DOHH2 (cell line): ENCODE measurements at regions not wholly inside any gene's neighbourhood (a gene's known extent, or its start where the extent isn't known, plus 50 kb on each side); places are given as distances from the start of the nearest gene placed in this dataset.

Experiments
- H3F3A ChIP-seq: fragments of 200-600 bp; sonication (generic), shearing (Covaris generic); 2 replicates; pipeline ENCODE4 v1.6.0; 2016; ENCODE audit warnings: antibody characterized with exemption, mild to moderate bottlenecking; ENCODE audit not compliant: control insufficient read depth, insufficient read depth
- H3K27ac ChIP-seq: fragments of 200-600 bp; sonication (generic); 2 replicates; pipeline ENCODE4 v1.5.1; 2014; ENCODE audit warnings: low read depth, mild to moderate bottlenecking, low read length, moderate library complexity
- H3K27me3 ChIP-seq: fragments of 200-600 bp; sonication (generic); 2 replicates; pipeline ENCODE4 v1.6.1; 2014; ENCODE audit warnings: mild to moderate bottlenecking, low read length, mixed read lengths; ENCODE audit not compliant: control insufficient read depth
- H3K36me3 ChIP-seq: fragments of 200-600 bp; sonication (generic); 2 replicates; pipeline ENCODE4 v1.6.1; 2014; ENCODE audit warnings: mild to moderate bottlenecking, low read length, moderate library complexity, mixed read lengths; ENCODE audit not compliant: control insufficient read depth
- H3K4me1 ChIP-seq: fragments of 200-600 bp; sonication (generic); 2 replicates; pipeline ENCODE4 v1.6.1; 2014; ENCODE audit warnings: mild to moderate bottlenecking, low read length, mixed read lengths; ENCODE audit not compliant: control insufficient read depth
- H3K4me2 ChIP-seq: fragments of 200-600 bp; sonication (generic); 2 replicates; pipeline ENCODE4 v1.6.0; 2014; ENCODE audit warnings: mild to moderate bottlenecking, low read length, moderate library complexity
- H3K4me3 ChIP-seq: fragments of 200-600 bp; sonication (generic); 2 replicates; pipeline ENCODE4 v1.5.1; 2014; ENCODE audit warnings: mild to moderate bottlenecking, low read length, mixed read lengths
- H3K79me2 ChIP-seq: fragments of 200-600 bp; sonication (generic); 2 replicates; pipeline ENCODE4 v1.6.1; 2014; ENCODE audit warnings: mild to moderate bottlenecking, low read length, mixed read lengths; ENCODE audit not compliant: control insufficient read depth
- H3K9me2 ChIP-seq: fragments of 200-600 bp; sonication (generic); replicated peaks from 2 replicates; pipeline ENCODE4 v1.6.1; 2014; ENCODE audit warnings: mild to moderate bottlenecking, low read length, mixed read lengths; ENCODE audit not compliant: control insufficient read depth
- H3K9me3 ChIP-seq: fragments of 200-600 bp; sonication (generic); 2 replicates; pipeline ENCODE4 v1.6.1; 2014; ENCODE audit warnings: antibody characterized with exemption, low read length, mixed read lengths; ENCODE audit not compliant: control insufficient read depth, insufficient read depth
- H4K20me1 ChIP-seq: fragments of 200-600 bp; sonication (generic); 2 replicates; pipeline ENCODE4 v1.6.0; 2014; ENCODE audit warnings: low read depth, mild to moderate bottlenecking, antibody characterized with exemption, low read length, moderate library complexity; ENCODE audit not compliant: control insufficient read depth, insufficient read depth
- EZH2phosphoT487 ChIP-seq: fragments of 200-600 bp; sonication (generic); IDR thresholded peaks from 2 replicates; pipeline ENCODE4 v1.6.1; 2017; ENCODE audit warnings: borderline replicate concordance, mild to moderate bottlenecking, antibody characterized with exemption, low read length, moderate library complexity, mixed read lengths
- TF ChIP-seq, protein P1 (sequence below): fragments of 200-600 bp; sonication (generic); IDR thresholded peaks from one replicate; pipeline ENCODE4 v1.5.1; 2014; ENCODE audit warnings: antibody characterized with exemption, mild to moderate bottlenecking, low read depth, low read length; ENCODE audit not compliant: poor library complexity, severe bottlenecking

DNA sequence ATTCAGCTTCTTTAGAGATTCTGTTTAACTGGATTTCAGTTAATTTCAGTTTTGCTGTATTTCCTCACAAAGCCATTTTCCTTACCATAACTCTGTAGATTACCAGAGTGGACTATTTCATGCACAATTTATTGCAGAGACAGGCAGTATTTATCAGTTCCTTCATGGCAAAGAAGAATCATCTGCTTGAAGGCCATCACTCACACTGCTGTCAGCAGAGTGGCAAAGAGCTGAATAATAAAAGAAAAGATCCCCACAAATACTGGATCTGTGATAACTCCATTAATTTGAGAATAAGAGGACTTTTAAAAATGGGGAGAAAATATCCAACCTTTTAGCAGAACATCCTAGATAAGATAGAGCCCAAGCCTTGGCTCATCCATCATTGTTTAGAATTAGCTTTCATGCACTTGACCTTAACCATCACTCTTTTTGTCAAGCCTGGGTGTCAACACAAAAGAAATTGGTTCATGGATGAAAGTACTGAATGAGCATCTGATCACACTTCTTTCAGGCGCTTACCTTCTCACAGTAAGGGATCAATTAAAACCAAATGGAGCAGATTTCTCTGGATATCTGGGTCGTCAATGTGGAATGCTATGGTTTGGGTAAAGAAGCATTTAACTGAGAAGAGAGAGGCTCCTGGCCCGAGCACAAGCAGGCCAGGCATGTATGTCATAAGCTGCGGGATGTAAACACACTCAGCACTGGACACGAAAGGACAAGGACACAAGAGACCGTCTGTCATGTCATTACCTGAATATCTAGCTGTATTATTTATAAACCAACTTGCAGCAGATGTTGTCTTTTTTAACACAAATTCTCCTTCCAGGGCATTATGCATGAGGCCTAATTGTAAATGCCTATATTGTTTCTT lies 376.2 kb downstream of the ZNF521 start:
- no peak overlapping the region for H3K4me2 ChIP-seq
- no peaks in the 10 kb centered on the region for H3K79me2 ChIP-seq
- no peaks in the 10 kb centered on the region for H3K36me3 ChIP-seq
- H3K27ac ChIP-seq, result no peak overlapping the region
- no peak overlapping the region for H3K4me3 ChIP-seq
- TF ChIP-seq EZH2phosphoT487, result no peak
- TF ChIP-seq, protein P1, sequence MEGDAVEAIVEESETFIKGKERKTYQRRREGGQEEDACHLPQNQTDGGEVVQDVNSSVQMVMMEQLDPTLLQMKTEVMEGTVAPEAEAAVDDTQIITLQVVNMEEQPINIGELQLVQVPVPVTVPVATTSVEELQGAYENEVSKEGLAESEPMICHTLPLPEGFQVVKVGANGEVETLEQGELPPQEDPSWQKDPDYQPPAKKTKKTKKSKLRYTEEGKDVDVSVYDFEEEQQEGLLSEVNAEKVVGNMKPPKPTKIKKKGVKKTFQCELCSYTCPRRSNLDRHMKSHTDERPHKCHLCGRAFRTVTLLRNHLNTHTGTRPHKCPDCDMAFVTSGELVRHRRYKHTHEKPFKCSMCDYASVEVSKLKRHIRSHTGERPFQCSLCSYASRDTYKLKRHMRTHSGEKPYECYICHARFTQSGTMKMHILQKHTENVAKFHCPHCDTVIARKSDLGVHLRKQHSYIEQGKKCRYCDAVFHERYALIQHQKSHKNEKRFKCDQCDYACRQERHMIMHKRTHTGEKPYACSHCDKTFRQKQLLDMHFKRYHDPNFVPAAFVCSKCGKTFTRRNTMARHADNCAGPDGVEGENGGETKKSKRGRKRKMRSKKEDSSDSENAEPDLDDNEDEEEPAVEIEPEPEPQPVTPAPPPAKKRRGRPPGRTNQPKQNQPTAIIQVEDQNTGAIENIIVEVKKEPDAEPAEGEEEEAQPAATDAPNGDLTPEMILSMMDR, result no peak
- no peaks in the 10 kb centered on the region for H4K20me1 ChIP-seq
- no peaks in the 10 kb centered on the region for H3K4me1 ChIP-seq
- no peaks in the 10 kb centered on the region for H3K27me3 ChIP-seq
- no peaks in the 10 kb centered on the region for H3K9me3 ChIP-seq
- no peaks in the 10 kb centered on the region for H3F3A ChIP-seq
- H3K9me2 ChIP-seq, result no peaks in the 10 kb centered on the region

DNA sequence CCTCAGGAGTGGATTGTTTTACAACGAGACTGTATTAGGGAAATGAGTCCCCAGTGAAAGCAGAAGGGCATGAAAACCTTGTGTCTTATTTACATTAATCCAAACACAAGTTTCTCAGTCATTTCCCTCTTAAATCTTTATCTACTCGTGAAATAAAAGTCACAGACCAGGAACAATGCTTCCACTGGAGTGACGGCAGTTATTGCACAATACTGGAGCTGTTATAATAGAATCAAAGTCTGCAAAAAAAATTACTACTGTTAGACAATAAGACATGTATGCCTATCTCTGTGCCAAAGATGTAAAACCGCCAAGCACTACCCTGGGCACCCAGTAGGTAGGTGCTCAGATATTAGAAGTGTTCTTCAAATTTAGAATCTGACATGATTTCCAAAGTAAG lies 375.5 kb downstream of the ZNF521 start:
- Histone ChIP-seq H3K4me1 (no peaks in the 10 kb centered on the region), H3K9me3 (no peaks in the 10 kb centered on the region), H3K9me2 (no peaks in the 10 kb centered on the region), H3K27ac (no peak overlapping the region), H3K4me3 (no peak overlapping the region), H4K20me1 (no peaks in the 10 kb centered on the region), H3F3A (no peaks in the 10 kb centered on the region), H3K27me3 (no peaks in the 10 kb centered on the region), H3K4me2 (no peak overlapping the region), H3K79me2 (no peaks in the 10 kb centered on the region), H3K36me3 (no peaks in the 10 kb centered on the region)
- TF ChIP-seq, protein P1, result no peak
- no peak for TF ChIP-seq EZH2phosphoT487

DNA sequence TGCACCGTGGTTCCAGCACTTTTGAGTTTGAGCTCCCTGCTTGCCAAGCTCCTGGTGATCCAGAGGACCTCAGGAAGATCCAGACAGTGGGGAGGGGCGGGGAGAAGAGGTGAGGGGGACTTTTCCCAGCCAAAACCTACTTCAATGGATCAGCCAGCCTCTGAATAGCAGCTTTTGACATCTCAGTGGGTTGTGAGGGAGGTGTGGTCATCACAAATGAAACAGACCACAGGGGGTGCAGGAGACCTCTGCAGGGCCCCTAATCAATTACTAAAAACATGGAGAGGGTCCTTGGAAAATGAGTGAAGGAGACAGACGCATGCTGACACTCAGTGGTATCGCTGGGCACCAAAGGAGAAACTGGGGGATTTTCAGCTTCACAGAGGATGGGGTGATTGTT lies 372.7 kb downstream of the ZNF521 start:
- Histone ChIP-seq H3K4me1 (no peaks in the 10 kb centered on the region), H3K27ac (no peak overlapping the region), H3K9me3 (no peaks in the 10 kb centered on the region), H3K4me3 (no peak overlapping the region), H3K4me2 (no peak overlapping the region), H3K9me2 (no peaks in the 10 kb centered on the region), H4K20me1 (no peaks in the 10 kb centered on the region), H3K27me3 (no peaks in the 10 kb centered on the region), H3K79me2 (no peaks in the 10 kb centered on the region), H3F3A (no peaks in the 10 kb centered on the region), H3K36me3 (no peaks in the 10 kb centered on the region)
- TF ChIP-seq, protein P1, result no peak
- TF ChIP-seq EZH2phosphoT487, result no peak
